Activated naive CD8-positive, alpha-beta T cell treated with anti-CD3 and anti-CD28 coated beads, Interleukin-2, amount 10 ng/mL, durations not matched to agents 7 days and 5 days (primary cell): ENCODE measurements at regions not wholly inside any gene's neighbourhood (a gene's known extent, or its start where the extent isn't known, plus 50 kb on each side); places are given as distances from the start of the nearest gene placed in this dataset.

Experiments used
- ATAC-seq: fragments of 150-1000 bp; cut with Tn5 transposase; one replicate; pipeline ENCODE4 v1.10.0; 2021; ENCODE audit warnings: low read depth, moderate library complexity
- POLR2A ChIA-PET: fragments of 350-600 bp; sonication (Branson Sonifier 250); formaldehyde crosslinking; loops from one replicate; lab custom pipeline; 2021; ENCODE audit warnings: antibody characterized with exemption; lab: Charles Lee
- DNase-seq: peaks from one replicate; pipeline ENCODE4 v3.0.0; 2021
- H3K27ac Mint-ChIP-seq: one replicate; pipeline ENCODE4 v1.8.0; 2022; ENCODE audit warnings: mild to moderate bottlenecking, mixed read lengths
- H3K27me3 Mint-ChIP-seq: one replicate; pipeline ENCODE4 v1.8.0; 2022; ENCODE audit warnings: mild to moderate bottlenecking, moderate library complexity, mixed read lengths
- H3K36me3 Mint-ChIP-seq: one replicate; pipeline ENCODE4 v1.8.0; 2021; ENCODE audit warnings: mild to moderate bottlenecking, mixed read lengths
- H3K4me1 Mint-ChIP-seq: one replicate; pipeline ENCODE4 v1.8.0; 2021; ENCODE audit warnings: mixed read lengths
- H3K4me3 Mint-ChIP-seq: one replicate; pipeline ENCODE4 v1.8.0; 2022; ENCODE audit warnings: mild to moderate bottlenecking, moderate library complexity, mixed read lengths
- H3K9me3 Mint-ChIP-seq: one replicate; pipeline ENCODE4 v1.8.0; 2021; ENCODE audit warnings: mixed read lengths

DNA sequence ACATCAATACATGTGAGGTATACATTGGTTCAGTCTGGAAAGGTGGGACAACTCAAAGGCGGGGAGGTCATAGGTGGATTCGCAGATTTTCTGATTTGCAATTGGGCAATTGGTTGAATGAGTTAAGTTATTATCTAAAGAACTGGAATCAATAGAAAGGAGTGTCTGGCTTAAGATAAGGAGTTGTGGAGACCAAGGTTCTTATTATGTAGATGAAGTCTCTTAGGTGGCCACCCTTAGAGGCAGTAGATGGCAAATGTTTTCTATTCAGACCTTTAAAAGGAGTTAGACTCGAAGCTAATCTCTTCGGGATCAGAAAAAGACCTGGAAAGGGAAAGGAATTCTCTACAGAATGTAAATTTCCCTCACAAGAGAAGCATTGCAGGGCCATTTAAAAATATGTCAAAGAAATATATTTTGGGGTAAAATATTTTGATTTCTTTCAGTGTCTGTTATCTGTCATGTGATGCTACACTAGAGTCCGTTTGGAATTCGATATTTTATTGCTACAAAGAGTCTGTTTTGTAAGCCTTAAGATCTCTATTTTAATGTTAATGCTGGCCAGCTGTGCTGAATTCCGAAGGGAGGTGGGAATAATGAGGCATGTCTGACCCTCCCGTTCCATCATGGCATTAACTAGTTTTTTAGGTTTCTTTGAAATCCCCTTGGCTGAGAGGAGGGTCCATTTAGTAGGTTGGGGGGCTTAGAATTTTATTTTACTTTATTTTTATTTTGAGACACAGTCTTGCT lies 265.1 kb downstream of the PTPRU start:
- Mint-ChIP-seq H3K4me3 (no peak overlapping the region), H3K4me1 (no peaks in the 10 kb centered on the region), H3K9me3 (no peaks in the 10 kb centered on the region), H3K27me3 (peaks cover 4% of the 10 kb centered on the region), H3K27ac (no peak overlapping the region), H3K36me3 (no peaks in the 10 kb centered on the region)
- no peak for DNase-seq
- POLR2A ChIA-PET = no interaction called here
- ATAC-seq = no peak

DNA sequence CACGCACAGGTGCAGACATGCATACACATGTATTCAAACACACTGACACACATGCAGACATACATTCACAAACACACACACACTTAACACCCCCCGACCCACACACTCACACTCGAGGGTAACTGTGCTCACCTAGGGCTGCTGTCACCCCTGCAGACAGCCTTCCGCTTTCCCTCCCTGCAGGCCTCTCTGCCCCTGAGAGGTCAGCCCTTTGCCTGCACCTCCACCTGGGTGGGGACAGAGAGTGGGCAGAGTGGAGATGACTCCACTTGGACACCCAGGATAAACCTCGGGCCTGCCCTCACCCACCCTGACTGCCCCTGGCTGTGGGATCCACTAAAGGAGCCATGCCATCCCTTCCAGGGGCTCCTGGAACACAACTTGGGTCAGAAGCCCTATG lies 264.3 kb downstream of the PTPRU start:
- POLR2A ChIA-PET = no interaction called here
- Mint-ChIP-seq H3K4me1 (no peaks in the 10 kb centered on the region), H3K27ac (no peak overlapping the region), H3K36me3 (no peaks in the 10 kb centered on the region), H3K9me3 (no peaks in the 10 kb centered on the region), H3K27me3 (peaks cover 4% of the 10 kb centered on the region), H3K4me3 (no peak overlapping the region)
- DNase-seq (no peak), ATAC-seq (no peak)

DNA sequence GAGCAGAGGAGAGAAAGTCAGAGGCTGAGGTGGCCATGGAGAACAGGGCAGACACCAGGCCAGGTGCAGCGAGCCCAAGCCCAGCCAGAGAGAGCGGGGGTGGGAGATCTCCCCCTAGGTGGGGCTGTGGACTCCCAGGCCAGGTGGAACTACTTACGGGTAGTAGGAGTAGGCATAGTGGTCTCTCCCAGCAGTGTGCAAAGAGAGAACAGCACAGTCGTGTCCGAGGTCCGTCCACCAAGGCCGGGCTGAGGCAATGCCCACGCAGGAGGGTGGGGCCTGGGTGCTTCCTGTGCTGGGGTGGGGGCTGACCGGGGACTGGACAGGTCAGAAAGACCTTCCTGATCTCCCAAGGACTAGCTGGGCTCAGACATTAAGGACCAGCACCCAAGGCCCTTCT lies 263.7 kb downstream of the PTPRU start:
- Mint-ChIP-seq H3K4me3 (no peak overlapping the region), H3K4me1 (no peaks in the 10 kb centered on the region), H3K9me3 (no peaks in the 10 kb centered on the region), H3K27me3 (peaks cover 4% of the 10 kb centered on the region), H3K27ac (no peak overlapping the region), H3K36me3 (no peaks in the 10 kb centered on the region)
- POLR2A ChIA-PET = no interaction called here
- DNase-seq = no peak
- ATAC-seq = no peak

DNA sequence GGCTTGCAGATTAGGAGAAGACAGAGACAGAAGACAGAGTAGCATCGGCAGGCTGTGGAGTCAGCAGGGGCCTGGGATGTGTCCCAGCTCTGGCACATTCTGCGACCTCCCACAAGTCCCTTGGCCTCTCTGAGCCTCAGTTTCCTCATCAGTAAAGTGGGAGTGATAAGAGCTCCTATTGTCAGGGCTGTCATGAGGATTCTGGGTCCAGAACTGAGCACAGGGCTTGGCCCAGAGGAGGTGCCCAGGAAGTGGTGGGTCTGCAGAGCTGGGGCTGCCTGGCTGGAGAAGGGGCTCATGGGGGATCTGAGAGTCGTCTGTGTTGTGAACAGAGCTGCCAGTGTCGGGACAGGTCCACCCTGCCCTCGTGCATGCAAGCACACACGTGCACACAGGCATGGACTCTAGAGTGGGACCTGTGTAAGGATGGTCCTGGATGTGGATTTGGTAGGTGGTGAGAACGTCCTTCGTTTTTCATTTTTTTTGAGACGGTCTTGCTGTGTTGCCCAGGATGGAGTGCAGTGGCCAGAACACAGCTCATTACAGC lies 262.9 kb downstream of the PTPRU start:
- Mint-ChIP-seq H3K4me1 (no peaks in the 10 kb centered on the region), H3K27ac (no peak overlapping the region), H3K9me3 (no peaks in the 10 kb centered on the region), H3K36me3 (no peaks in the 10 kb centered on the region), H3K4me3 (no peak overlapping the region), H3K27me3 (peaks cover 4% of the 10 kb centered on the region)
- no peak for DNase-seq
- ATAC-seq = no peak
- POLR2A ChIA-PET = no interaction called here

DNA sequence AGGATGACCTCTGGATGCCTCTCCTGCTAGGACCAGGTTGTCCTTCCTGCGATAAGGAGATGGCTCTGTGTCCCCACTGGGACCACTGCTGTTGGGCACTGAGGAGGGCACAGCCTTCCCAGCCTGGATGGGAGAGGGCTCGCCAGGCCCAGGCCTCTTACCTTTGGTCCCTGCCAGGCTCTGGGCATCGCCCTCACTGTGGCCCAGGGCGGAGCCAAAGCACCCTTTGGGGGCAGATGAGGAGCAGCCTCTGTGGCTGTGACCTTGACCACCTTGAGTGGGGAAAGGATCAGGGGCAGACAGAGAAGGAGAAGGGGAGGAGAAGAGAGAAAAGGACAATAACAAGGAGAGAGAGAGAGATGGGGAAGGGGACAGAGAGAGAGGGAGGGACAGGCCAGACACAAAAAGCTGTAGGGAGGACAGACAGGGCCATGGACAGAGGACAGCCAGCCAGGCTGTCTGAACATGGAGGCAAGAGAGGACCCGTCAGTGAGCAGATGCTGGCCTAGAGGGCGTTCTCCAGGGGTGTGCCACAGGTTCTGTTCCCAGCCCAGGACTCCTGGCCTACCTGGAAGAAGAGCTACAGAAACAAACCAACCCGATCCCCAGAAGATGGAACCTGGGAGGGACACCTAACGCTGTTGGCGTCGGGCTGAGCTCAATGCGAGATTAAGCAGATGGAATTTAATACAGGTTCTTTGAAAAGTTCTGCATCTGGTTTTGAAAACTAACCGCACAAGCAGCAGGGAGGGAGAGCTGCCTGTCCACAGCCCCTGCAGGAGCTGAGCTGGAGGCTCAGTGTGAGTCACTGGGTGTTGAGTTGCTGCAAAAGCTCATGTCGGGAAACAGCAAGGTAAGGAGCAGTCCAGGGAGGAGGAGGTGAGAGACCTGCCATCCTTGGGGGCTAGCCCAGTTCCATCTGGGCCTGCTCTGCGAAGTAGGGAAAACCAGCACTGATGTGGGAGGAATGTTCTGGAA lies 262.1 kb downstream of the PTPRU start:
- Mint-ChIP-seq H3K9me3 (no peaks in the 10 kb centered on the region), H3K36me3 (no peaks in the 10 kb centered on the region), H3K27me3 (peaks cover 4% of the 10 kb centered on the region), H3K27ac (no peak overlapping the region), H3K4me1 (no peaks in the 10 kb centered on the region), H3K4me3 (no peak overlapping the region)
- DNase-seq = no peak
- POLR2A ChIA-PET = no interaction called here
- ATAC-seq = no peak

DNA sequence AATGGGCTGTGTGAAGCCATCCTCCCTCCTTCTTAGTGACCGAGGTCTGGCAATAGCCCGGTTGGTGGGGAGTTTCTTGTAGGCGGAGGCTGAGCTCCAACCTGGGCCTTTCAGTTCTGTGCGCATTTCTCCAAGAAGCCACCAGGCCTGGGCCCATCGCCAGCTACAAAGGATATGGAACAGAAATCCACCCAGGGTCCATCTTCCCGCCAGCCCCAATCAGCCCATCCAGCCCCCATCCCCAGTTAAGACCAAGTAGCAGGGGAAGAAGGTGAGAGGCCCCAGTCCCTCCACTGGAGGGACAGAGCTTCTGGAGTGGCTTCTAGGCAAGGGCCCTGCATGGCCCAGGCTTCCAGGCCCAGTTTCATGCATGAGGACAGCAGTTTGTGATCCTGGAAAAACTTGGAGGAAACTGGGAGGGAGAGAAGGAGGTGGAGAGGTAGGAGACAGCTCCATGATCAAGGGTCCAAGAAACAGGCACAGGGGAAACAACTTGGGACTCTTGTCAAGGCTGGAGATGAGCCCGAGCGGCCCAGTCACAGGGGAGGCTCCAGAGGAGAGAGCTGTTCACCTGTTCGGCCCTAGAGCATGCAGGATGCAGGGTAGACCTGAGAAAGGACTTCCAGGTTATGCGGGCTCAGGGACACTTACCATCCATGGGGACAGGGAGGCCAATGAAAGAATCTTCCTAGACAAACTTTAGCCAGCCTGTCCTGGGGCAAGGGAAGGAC lies 261.2 kb downstream of the PTPRU start:
- H3K4me3 Mint-ChIP-seq = no peak overlapping the region
- DNase-seq = no peak
- POLR2A ChIA-PET = no interaction called here
- no peak overlapping the region for H3K27ac Mint-ChIP-seq
- peaks cover 2% of the 10 kb centered on the region for H3K27me3 Mint-ChIP-seq
- H3K9me3 Mint-ChIP-seq = no peaks in the 10 kb centered on the region
- no peaks in the 10 kb centered on the region for H3K36me3 Mint-ChIP-seq
- ATAC-seq = no peak
- H3K4me1 Mint-ChIP-seq = no peaks in the 10 kb centered on the region

DNA sequence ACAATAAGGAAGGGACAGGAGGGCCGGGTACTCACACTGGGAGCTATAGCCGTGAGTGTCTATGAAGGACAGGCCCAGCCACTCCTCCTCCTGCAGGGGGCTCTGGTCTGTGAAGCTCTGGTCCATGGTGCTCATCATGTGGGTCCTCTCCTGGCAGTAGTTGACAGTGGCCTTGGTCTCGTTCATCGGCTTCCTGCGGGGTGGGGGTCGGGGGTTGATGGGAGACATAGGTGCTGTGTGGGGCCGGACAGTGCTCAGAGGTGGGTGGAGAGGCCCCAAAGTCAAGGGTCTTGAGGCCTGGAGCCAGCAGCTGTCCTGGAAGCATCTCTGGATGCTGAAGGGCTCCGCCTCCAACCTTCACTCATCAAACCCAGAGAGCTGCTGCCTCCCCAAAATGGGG lies 260.4 kb downstream of the PTPRU start:
- POLR2A ChIA-PET = no interaction called here
- Mint-ChIP-seq H3K9me3 (no peaks in the 10 kb centered on the region), H3K27ac (no peak overlapping the region), H3K27me3 (peaks cover 2% of the 10 kb centered on the region), H3K4me3 (no peak overlapping the region), H3K36me3 (no peaks in the 10 kb centered on the region), H3K4me1 (no peaks in the 10 kb centered on the region)
- ATAC-seq (no peak), DNase-seq (no peak)

DNA sequence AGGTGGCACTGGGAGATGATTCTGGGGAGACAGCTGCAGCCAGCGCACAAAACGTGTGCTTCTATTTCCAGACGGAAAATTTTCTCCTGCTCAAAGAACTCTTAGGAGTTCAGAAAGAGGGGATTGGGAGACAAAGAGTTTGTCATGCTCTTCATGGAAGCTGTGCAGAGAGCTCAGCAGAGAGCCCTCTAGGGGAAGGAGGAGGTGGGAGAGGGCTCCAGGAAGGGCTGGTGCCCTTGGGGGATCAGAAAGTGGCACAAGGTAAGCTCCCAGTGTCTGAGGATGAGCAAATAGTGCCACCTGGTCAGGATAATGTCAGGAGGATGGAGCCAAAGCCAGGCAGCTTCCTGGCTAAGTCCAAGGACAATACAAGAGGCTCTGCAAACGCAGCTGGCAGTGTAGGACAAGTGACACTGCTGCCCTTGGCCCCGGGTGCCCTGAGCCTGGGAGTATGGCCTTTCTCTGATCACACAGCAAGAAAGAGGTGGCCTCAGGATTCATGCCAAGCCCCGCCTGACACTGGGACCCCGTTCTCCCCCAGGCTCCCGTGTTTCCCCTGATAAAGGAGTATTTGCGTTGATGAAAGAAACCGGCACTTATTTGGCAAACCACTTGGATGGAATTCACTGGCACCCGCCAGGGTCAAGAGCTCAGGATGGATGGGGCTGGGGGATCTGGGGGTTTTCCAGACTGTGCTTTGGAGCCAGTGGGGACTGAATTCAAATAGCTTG lies 254.0 kb downstream of the PTPRU start:
- Mint-ChIP-seq H3K27me3 (no peaks in the 10 kb centered on the region), H3K27ac (no peak overlapping the region), H3K36me3 (no peaks in the 10 kb centered on the region), H3K9me3 (no peaks in the 10 kb centered on the region), H3K4me3 (no peak overlapping the region), H3K4me1 (no peaks in the 10 kb centered on the region)
- DNase-seq (no peak), ATAC-seq (no peak)
- POLR2A ChIA-PET = interaction anchor here (0.6 kb wide), 1 partner anchor 264 kb away, joined by 6 read pairs; no protein-coding TSS in a partner anchor

DNA sequence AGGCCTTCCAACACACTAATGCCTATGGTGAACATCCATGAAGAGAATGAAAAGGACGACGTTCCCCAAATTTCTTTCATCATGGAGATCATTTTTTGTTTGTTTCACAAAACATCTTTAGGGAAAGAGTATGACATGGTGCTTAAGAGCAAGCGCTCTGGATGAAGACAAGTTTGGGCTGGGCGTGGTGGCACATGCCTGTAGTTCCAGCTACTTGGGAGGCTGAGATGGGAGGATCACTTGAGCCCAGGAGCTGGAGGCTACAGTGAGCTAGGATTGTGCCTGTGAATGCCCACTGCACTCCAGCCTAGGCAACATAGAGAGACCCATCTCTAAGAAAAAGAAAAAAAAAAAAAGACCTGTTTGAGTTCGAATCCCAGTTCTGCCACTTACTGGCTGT lies 253.1 kb downstream of the PTPRU start:
- no peaks in the 10 kb centered on the region for H3K9me3 Mint-ChIP-seq
- no peaks in the 10 kb centered on the region for H3K27me3 Mint-ChIP-seq
- no peak overlapping the region for H3K27ac Mint-ChIP-seq
- ATAC-seq (no peak), DNase-seq (no peak)
- no peaks in the 10 kb centered on the region for H3K4me1 Mint-ChIP-seq
- H3K36me3 Mint-ChIP-seq = no peaks in the 10 kb centered on the region
- POLR2A ChIA-PET = no interaction called here
- H3K4me3 Mint-ChIP-seq = no peak overlapping the region

DNA sequence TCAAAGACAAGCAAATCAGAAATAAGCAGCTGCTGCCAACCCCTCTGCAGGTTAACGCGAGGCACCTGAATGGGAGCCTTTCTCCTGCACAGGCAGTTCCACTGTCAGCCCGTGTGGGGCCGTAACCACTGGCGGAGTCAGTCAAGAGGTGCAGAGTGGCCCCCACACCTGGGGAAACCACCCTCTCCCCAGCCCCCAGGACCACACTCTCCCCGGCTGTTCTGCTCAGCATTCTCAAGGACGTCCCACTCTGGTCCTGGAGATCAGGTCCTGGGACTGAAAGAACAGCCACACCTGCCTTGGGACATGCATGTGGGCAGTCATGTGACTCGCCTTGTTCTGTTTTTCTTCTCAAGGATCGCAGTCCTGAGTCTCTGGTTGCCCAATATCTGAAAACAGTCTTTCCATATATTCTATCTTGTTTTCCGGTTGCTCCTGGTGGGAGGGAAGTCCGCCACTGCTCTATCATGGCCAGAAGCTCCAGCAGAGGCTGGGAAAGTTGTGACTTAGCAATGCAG lies 252.5 kb downstream of the PTPRU start:
- no peak for DNase-seq
- H3K27me3 Mint-ChIP-seq = no peaks in the 10 kb centered on the region
- no peaks in the 10 kb centered on the region for H3K4me1 Mint-ChIP-seq
- H3K27ac Mint-ChIP-seq = no peak overlapping the region
- POLR2A ChIA-PET = no interaction called here
- H3K9me3 Mint-ChIP-seq = no peaks in the 10 kb centered on the region
- H3K4me3 Mint-ChIP-seq = no peak overlapping the region
- ATAC-seq = no peak
- no peaks in the 10 kb centered on the region for H3K36me3 Mint-ChIP-seq

DNA sequence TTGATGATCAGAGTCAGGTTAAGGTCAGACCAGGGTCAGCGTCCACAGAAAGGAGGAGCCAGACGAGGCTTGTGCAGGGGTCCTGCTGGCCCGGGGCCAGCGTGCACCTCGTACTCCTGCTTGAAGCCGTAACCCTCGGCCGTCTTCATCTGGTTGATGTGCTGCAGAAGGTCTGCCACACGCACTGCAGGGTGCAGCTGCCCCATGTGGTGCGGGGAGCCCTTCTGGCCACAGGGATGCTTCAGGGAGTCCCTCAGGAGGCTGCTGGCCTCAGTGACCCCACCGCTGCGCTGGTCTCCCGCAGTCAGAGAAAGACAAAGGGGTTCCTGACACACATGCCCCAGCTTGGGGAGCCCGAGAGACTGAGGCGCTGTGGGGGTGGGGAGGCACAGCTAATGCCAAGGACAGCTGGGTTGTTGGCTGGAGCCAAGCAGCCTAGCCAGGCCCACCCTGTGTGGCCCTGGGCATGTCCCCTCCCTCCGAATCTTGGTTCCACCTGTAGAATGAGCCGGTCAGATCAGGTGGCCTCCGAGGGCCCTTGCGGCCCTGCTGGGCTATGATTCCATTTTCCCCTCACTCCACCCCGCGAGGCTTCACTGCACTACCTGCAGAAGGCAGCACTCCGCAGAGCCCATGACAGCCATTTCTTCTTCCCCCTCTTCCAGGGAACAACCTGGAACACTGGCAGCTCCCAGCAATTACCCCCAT lies 251.9 kb downstream of the PTPRU start:
- no peak for DNase-seq
- POLR2A ChIA-PET = no interaction called here
- Mint-ChIP-seq H3K4me3 (no peak overlapping the region), H3K9me3 (no peaks in the 10 kb centered on the region), H3K4me1 (no peaks in the 10 kb centered on the region), H3K27ac (no peak overlapping the region), H3K36me3 (no peaks in the 10 kb centered on the region), H3K27me3 (no peaks in the 10 kb centered on the region)
- no peak for ATAC-seq

DNA sequence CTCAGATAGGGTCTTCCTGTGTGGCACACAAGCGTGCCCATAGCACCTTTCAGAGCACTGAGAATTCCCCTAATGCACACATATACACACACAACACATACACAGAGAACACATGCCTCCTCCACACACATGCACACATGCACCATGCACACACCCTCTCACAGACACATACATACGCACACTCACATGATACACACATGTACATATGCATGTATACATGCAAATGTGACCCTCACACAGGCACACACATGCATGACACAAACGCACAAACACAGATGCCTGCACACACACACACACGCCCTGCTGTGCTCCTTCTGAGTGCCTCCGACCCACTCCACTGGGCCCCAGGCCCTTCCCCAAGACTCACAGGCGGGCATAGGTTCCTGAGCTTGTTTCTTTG lies 251.0 kb downstream of the PTPRU start:
- no peak for ATAC-seq
- no peak for DNase-seq
- POLR2A ChIA-PET = no interaction called here
- no peaks in the 10 kb centered on the region for H3K36me3 Mint-ChIP-seq
- peaks cover 1% of the 10 kb centered on the region for H3K27me3 Mint-ChIP-seq
- no peak overlapping the region for H3K27ac Mint-ChIP-seq
- no peaks in the 10 kb centered on the region for H3K9me3 Mint-ChIP-seq
- no peak overlapping the region for H3K4me3 Mint-ChIP-seq
- no peaks in the 10 kb centered on the region for H3K4me1 Mint-ChIP-seq
